H9 (cell line): ENCODE measurements at regions not wholly inside any gene's neighbourhood (a gene's known extent, or its start where the extent isn't known, plus 50 kb on each side); places are given as distances from the start of the nearest gene placed in this dataset.
"Not testable (repeated sequence)": the region's sequence is repeated elsewhere in the genome, so short reads cannot be mapped to it uniquely, and the experiment has no call there.

Source experiments
- DNase-seq: peaks from one replicate; pipeline ENCODE4 v3.0.0-alpha.2; 2017
- H2AFZ ChIP-seq: one replicate; pipeline ENCODE4 v1.6.1; 2013; ENCODE audit warnings: mild to moderate bottlenecking, low read length, control low read depth, moderate library complexity
- H2AK5ac ChIP-seq: 2 replicates; pipeline ENCODE4 v1.6.1; 2013; ENCODE audit warnings: low read length, control low read depth, mixed read lengths; ENCODE audit not compliant: insufficient read length
- H2BK120ac ChIP-seq: one replicate; pipeline ENCODE4 v1.6.1; 2013; ENCODE audit warnings: low read depth, mild to moderate bottlenecking, low read length, control low read depth, inconsistent platforms; ENCODE audit not compliant: poor library complexity, severe bottlenecking
- H2BK12ac ChIP-seq: 2 replicates; pipeline ENCODE4 v1.6.1; 2013; ENCODE audit warnings: low read length, control low read depth, mixed read lengths, low read depth; ENCODE audit not compliant: insufficient read length
- H2BK15ac ChIP-seq: 2 replicates; pipeline ENCODE4 v1.6.1; 2013; ENCODE audit warnings: low read depth, low read length, control low read depth
- H2BK20ac ChIP-seq: one replicate; pipeline ENCODE4 v1.6.1; 2013; ENCODE audit warnings: low read depth, mild to moderate bottlenecking, low read length, control low read depth, inconsistent platforms; ENCODE audit not compliant: poor library complexity, severe bottlenecking
- H2BK5ac ChIP-seq: 2 replicates; pipeline ENCODE4 v1.6.1; 2013; ENCODE audit warnings: low read length, control low read depth, mixed read lengths; ENCODE audit not compliant: insufficient read length
- H3K14ac ChIP-seq: 2 replicates; pipeline ENCODE4 v1.6.1; 2013; ENCODE audit warnings: low read length, control low read depth; ENCODE audit not compliant: insufficient read depth
- H3K18ac ChIP-seq: 2 replicates; pipeline ENCODE4 v1.6.1; 2013; ENCODE audit warnings: low read depth, mild to moderate bottlenecking, mixed read lengths, low read length, control low read depth; ENCODE audit not compliant: insufficient read length
- H3K23ac ChIP-seq: 2 replicates; pipeline ENCODE4 v1.6.1; 2013; ENCODE audit warnings: low read length, control low read depth, mixed read lengths, low read depth; ENCODE audit not compliant: insufficient read length
- H3K23me2 ChIP-seq: 2 replicates; pipeline ENCODE4 v1.6.1; 2013; ENCODE audit warnings: low read depth, mild to moderate bottlenecking, mixed read lengths, low read length, control low read depth; ENCODE audit not compliant: insufficient read length, poor library complexity, severe bottlenecking
- H3K27ac ChIP-seq: 2 replicates; pipeline ENCODE4 v1.5.1; 2013; ENCODE audit warnings: low read length, control low read depth, mixed read lengths, low read depth; ENCODE audit not compliant: insufficient read length
- H3K27me3 ChIP-seq: 2 replicates; pipeline ENCODE4 v1.6.1; 2013; ENCODE audit warnings: low read length, control low read depth, inconsistent platforms; ENCODE audit not compliant: insufficient read depth
- H3K4ac ChIP-seq: 2 replicates; pipeline ENCODE4 v1.6.1; 2013; ENCODE audit warnings: low read depth, mild to moderate bottlenecking, control low read depth, inconsistent platforms, low read length, moderate library complexity
- H3K4me1 ChIP-seq: 2 replicates; pipeline ENCODE4 v1.6.1; 2013; ENCODE audit warnings: low read length, control low read depth, inconsistent platforms; ENCODE audit not compliant: insufficient read depth
- H3K4me2 ChIP-seq: 2 replicates; pipeline ENCODE4 v1.6.1; 2013; ENCODE audit warnings: low read length, control low read depth, mixed read lengths; ENCODE audit not compliant: insufficient read length, insufficient read depth
- H3K56ac ChIP-seq: 2 replicates; pipeline ENCODE4 v1.6.1; 2013; ENCODE audit warnings: low read depth, mild to moderate bottlenecking, mixed read lengths, low read length, control low read depth; ENCODE audit not compliant: insufficient read length
- H3K79me1 ChIP-seq: 2 replicates; pipeline ENCODE4 v1.6.1; 2013; ENCODE audit warnings: low read depth, mild to moderate bottlenecking, moderate library complexity, low read length, control low read depth, inconsistent platforms; ENCODE audit not compliant: insufficient read depth, poor library complexity, severe bottlenecking
- H3K79me2 ChIP-seq: 2 replicates; pipeline ENCODE4 v1.6.1; 2013; ENCODE audit warnings: low read length, control low read depth, inconsistent platforms; ENCODE audit not compliant: insufficient read depth
- H3K9ac ChIP-seq: 2 replicates; pipeline ENCODE4 v1.6.1; 2013; ENCODE audit warnings: low read length, control low read depth, mixed read lengths; ENCODE audit not compliant: insufficient read length; ENCODE audit errors: extremely low read depth
- H3K9me3 ChIP-seq: one replicate; pipeline ENCODE4 v1.6.1; 2013; ENCODE audit warnings: low read depth, low read length, inconsistent platforms; ENCODE audit not compliant: control insufficient read depth
- H3T11ph ChIP-seq: one replicate; pipeline ENCODE4 v1.6.1; 2013; ENCODE audit warnings: mild to moderate bottlenecking, low read length, control low read depth, inconsistent platforms
- H4K20me1 ChIP-seq: one replicate; pipeline ENCODE4 v1.6.1; 2013; ENCODE audit not compliant: control insufficient read depth, insufficient read length, insufficient read depth
- H4K5ac ChIP-seq: 2 replicates; pipeline ENCODE4 v1.6.1; 2013; ENCODE audit warnings: low read depth, mild to moderate bottlenecking, mixed read lengths, low read length, control low read depth; ENCODE audit not compliant: insufficient read length
- H4K8ac ChIP-seq: replicated peaks from 2 replicates; pipeline ENCODE4 v1.6.1; 2013; ENCODE audit warnings: low read length, control low read depth, mixed read lengths, low read depth; ENCODE audit not compliant: insufficient read length
- H4K91ac ChIP-seq: 2 replicates; pipeline ENCODE4 v1.6.1; 2013; ENCODE audit warnings: low read depth, mild to moderate bottlenecking, moderate library complexity, mixed read lengths, low read length, control low read depth; ENCODE audit not compliant: insufficient read length
- H3K27ac Mint-ChIP-seq, 3 experiments: 2 replicates in 2 of 3; 3 replicates in 1 of 3; pipeline ENCODE4 v1.8.0; 2020 to 2021; ENCODE audit warnings: mixed read lengths in 3 of 3, mild to moderate bottlenecking in 1 of 3, moderate library complexity in 1 of 3
- H3K27me3 Mint-ChIP-seq: 2 replicates; pipeline ENCODE4 v1.8.0; 2021; ENCODE audit warnings: low read depth, mild to moderate bottlenecking, moderate library complexity, mixed read lengths
- H3K36me3 Mint-ChIP-seq, 3 experiments: 2 replicates in 2 of 3; 3 replicates in 1 of 3; pipeline ENCODE4 v1.8.0; 2020 to 2021; ENCODE audit warnings: low read depth in 3 of 3, mixed read lengths in 3 of 3; ENCODE audit not compliant: insufficient read depth in 1 of 3
- H3K4me1 Mint-ChIP-seq, 2 experiments: 2 replicates each; pipeline ENCODE4 v1.8.0; 2020; ENCODE audit warnings: mixed read lengths in 2 of 2
- H3K4me3 Mint-ChIP-seq, 2 experiments: 2 replicates in 1 of 2; 3 replicates in 1 of 2; pipeline ENCODE4 v1.8.0; 2020 to 2021; ENCODE audit warnings: mild to moderate bottlenecking in 2 of 2, mixed read lengths in 2 of 2, moderate library complexity in 1 of 2
- H3K9me3 Mint-ChIP-seq, 2 experiments: 2 replicates in 1 of 2; 3 replicates in 1 of 2; pipeline ENCODE4 v1.8.0; 2020; ENCODE audit warnings: mild to moderate bottlenecking in 2 of 2, mixed read lengths in 2 of 2, moderate library complexity in 1 of 2
- CTCF ChIP-seq: fragments of 200-600 bp; sonication (generic); conservative IDR thresholded peaks from 3 replicates; pipeline ENCODE4 v1.8.0; 2021; ENCODE audit warnings: antibody characterized with exemption, mild to moderate bottlenecking
- WGBS: extraction: QIAGEN DNeasy Blood & Tissue Kit; methylation state at CpG from one replicate; pipeline ENCODE4 v1.1.7; 2013; ENCODE audit warnings: missing lambda C conversion rate, low lambda C conversion rate, mixed read lengths; ENCODE audit not compliant: insufficient read length; ENCODE audit errors: extremely low coverage; 5-methylcytosine and 5-hydroxymethylcytosine counted together

GRCh38 chr4:82275431-82276331 is 98.1 kb downstream of the HNRNPD start:
- peaks cover 24% of the 10 kb centered on the region for H3K27me3 Mint-ChIP-seq
- Histone ChIP-seq H2BK120ac (no peak overlapping the region), H2BK12ac (no peak overlapping the region), H4K5ac (no peak overlapping the region), H2AFZ (no peak overlapping the region), H3K23me2 (no peaks in the 10 kb centered on the region), H2BK5ac (no peak overlapping the region), H3K23ac (no peak overlapping the region), H3K4me1 (no peaks in the 10 kb centered on the region; the same call in 1 of the 2 replicates), H2AK5ac (no peak overlapping the region), H3K14ac (no peak overlapping the region), H4K91ac (no peak overlapping the region), H3K4ac (no peak overlapping the region), H3T11ph (no peak overlapping the region), H3K9me3 (no peaks in the 10 kb centered on the region), H3K79me1 (no peaks in the 10 kb centered on the region), H2BK20ac (no peak overlapping the region), H3K56ac (no peak overlapping the region), H3K9ac (no peak overlapping the region), H2BK15ac (no peak overlapping the region), H3K27ac (no peak overlapping the region), H3K4me2 (no peak overlapping the region), H4K20me1 (no peaks in the 10 kb centered on the region), H3K18ac (no peak overlapping the region), H3K79me2 (no peaks in the 10 kb centered on the region), H3K27me3 (no peaks in the 10 kb centered on the region), H4K8ac (no peak overlapping the region)
- H3K36me3 Mint-ChIP-seq = no peaks in the 10 kb centered on the region; a peak in 1 of 7 replicates
- no CpG with 5 or more reads among the region's 9 CpGs for WGBS
- peak; percentile 58 for TF ChIP-seq CTCF
- peaks cover 0 to 2% of the 10 kb centered on the region in 2 experiments; a peak in 1 of 4 replicates for H3K4me1 Mint-ChIP-seq
- no peak overlapping the region for H3K4me3 Mint-ChIP-seq
- H3K9me3 Mint-ChIP-seq = no peaks in the 10 kb centered on the region
- no peak overlapping the region for H3K27ac Mint-ChIP-seq
- peak; percentile 58 for DNase-seq

GRCh38 chr4:82274700-82275099 is 99.1 kb downstream of the HNRNPD start:
- H2BK20ac ChIP-seq, H3K79me2 ChIP-seq, H3K4me1 ChIP-seq, H2BK5ac ChIP-seq, H2BK120ac ChIP-seq, H2BK15ac ChIP-seq, H4K8ac ChIP-seq, H3K79me1 ChIP-seq, H3K27ac Mint-ChIP-seq, H3K4me1 Mint-ChIP-seq, H3T11ph ChIP-seq, H3K4ac ChIP-seq, H3K27ac ChIP-seq, H3K9me3 ChIP-seq, H2AK5ac ChIP-seq, H3K36me3 Mint-ChIP-seq, DNase-seq, H3K23ac ChIP-seq, H3K9ac ChIP-seq, H3K27me3 ChIP-seq, H3K23me2 ChIP-seq, H3K4me3 Mint-ChIP-seq, H3K18ac ChIP-seq, H2AFZ ChIP-seq, H2BK12ac ChIP-seq, H4K20me1 ChIP-seq, H4K5ac ChIP-seq, H3K56ac ChIP-seq, H3K9me3 Mint-ChIP-seq, H3K14ac ChIP-seq, H4K91ac ChIP-seq, H3K4me2 ChIP-seq: not testable (repeated sequence)
- no CpG with 5 or more reads among the region's 7 CpGs for WGBS
- H3K27me3 Mint-ChIP-seq = peaks cover 24% of the 10 kb centered on the region
